ENCODE measurements at regions not wholly inside any gene's neighbourhood (a gene's known extent, or its start where the extent isn't known, plus 50 kb on each side); places are given as distances from the start of the nearest gene placed in this dataset.
"Not testable (repeated sequence)": the region's sequence is repeated elsewhere in the genome, so short reads cannot be mapped to it uniquely, and the experiment has no call there.

DNA sequence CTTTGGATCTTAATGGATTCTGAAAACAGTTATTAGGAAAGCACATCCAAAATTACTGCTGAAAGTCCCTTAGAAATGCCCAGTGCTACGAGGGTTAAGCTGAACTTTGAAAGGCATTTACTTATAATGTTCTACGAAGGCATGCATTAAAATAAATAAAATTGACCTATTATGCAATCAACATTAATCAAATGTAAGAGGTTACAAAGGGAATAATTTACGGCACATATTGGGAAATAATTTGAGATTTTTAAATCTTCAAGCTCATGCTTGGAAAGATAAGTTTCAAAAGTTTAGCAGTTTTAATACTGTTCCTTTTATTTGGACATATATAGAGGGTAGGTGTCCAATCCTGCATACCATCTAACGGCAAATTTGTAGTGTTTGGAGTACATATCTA is 1564.1 kb upstream of the DDX18 start:
- ATAC-seq (ENCODE audit: insufficient number of reproducible peaks, low FRiP score, low read depth) (no peak), DNase-seq (ENCODE audit: low spot score) (no peak)
- no peaks in the 10 kb centered on the region for H3K9me3 ChIP-seq
- H3K4me1 ChIP-seq (ENCODE audit: control insufficient read depth in 1 of 2, low read depth in 2 of 2): no peaks in the 10 kb centered on the region
- H3K4me3 ChIP-seq: no peak overlapping the region
- TF ChIP-seq, protein P1, sequence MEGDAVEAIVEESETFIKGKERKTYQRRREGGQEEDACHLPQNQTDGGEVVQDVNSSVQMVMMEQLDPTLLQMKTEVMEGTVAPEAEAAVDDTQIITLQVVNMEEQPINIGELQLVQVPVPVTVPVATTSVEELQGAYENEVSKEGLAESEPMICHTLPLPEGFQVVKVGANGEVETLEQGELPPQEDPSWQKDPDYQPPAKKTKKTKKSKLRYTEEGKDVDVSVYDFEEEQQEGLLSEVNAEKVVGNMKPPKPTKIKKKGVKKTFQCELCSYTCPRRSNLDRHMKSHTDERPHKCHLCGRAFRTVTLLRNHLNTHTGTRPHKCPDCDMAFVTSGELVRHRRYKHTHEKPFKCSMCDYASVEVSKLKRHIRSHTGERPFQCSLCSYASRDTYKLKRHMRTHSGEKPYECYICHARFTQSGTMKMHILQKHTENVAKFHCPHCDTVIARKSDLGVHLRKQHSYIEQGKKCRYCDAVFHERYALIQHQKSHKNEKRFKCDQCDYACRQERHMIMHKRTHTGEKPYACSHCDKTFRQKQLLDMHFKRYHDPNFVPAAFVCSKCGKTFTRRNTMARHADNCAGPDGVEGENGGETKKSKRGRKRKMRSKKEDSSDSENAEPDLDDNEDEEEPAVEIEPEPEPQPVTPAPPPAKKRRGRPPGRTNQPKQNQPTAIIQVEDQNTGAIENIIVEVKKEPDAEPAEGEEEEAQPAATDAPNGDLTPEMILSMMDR (IDR thresholded peaks at IDR 0.05): no peak
- no peaks in the 10 kb centered on the region for H3K27me3 ChIP-seq (replicated peaks; ENCODE audit: insufficient read depth)
- no peak overlapping the region for H3K27ac ChIP-seq
- no peaks in the 10 kb centered on the region for H3K36me3 ChIP-seq

DNA sequence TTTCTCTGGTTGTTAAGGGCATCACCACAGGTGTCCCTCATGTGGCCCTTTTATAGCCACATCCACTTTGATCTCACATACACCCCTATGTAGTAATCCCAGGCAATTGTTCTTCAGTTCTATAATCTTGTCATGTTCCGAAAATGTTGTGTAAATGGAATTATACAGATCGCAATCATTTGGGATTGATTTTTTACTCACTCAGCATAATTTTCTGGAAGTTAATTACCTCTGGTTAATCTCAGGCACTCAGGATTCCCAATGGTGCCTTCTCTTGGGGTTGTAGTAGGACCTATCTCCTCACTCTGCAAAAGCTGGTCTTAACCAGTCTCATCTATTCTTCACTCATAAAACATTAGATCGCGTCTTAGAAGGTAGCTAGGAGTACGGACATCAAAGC is 1549.6 kb upstream of the DDX18 start:
- ATAC-seq (ENCODE audit: insufficient number of reproducible peaks, low FRiP score, low read depth) (no peak), DNase-seq (ENCODE audit: low spot score) (no peak)
- Histone ChIP-seq H3K4me3 (no peak overlapping the region), H3K9me3 (peaks cover 4% of the 10 kb centered on the region), H3K27me3 (replicated peaks; ENCODE audit: insufficient read depth) (no peaks in the 10 kb centered on the region), H3K27ac (no peak overlapping the region), H3K36me3 (no peaks in the 10 kb centered on the region), H3K4me1 (ENCODE audit: control insufficient read depth in 1 of 2, low read depth in 2 of 2) (no peaks in the 10 kb centered on the region)
- TF ChIP-seq, protein P1 (IDR thresholded peaks at IDR 0.05): no peak

DNA sequence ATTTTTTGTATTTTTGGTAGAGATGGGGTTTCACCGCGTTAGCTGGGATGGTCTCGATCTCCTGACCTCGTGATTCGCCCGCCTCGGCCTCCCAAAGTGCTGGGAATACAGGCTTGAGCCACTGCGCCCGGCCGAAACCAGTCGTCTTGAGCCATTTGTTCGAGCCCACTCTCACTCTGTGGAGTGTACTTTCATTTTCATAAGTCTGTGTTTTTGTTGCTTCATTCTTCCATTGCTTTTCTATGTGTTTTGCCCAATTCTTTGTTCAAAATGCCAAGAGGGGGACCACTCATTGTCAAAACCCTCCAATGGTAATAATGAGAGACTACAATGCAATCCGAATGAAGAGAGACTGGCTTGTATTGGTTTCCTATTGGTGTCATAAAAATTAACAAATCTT is 1545.5 kb upstream of the DDX18 start:
- ATAC-seq (ENCODE audit: insufficient number of reproducible peaks, low FRiP score, low read depth) (no peak), DNase-seq (ENCODE audit: low spot score) (no peak)
- H3K27ac ChIP-seq: no peak overlapping the region
- H3K4me3 ChIP-seq: no peak overlapping the region
- TF ChIP-seq, protein P1 (IDR thresholded peaks at IDR 0.05): no peak
- no peaks in the 10 kb centered on the region for H3K4me1 ChIP-seq (ENCODE audit: control insufficient read depth in 1 of 2, low read depth in 2 of 2)
- H3K27me3 ChIP-seq (replicated peaks; ENCODE audit: insufficient read depth): no peaks in the 10 kb centered on the region
- no peaks in the 10 kb centered on the region for H3K9me3 ChIP-seq
- H3K36me3 ChIP-seq: no peaks in the 10 kb centered on the region

DNA sequence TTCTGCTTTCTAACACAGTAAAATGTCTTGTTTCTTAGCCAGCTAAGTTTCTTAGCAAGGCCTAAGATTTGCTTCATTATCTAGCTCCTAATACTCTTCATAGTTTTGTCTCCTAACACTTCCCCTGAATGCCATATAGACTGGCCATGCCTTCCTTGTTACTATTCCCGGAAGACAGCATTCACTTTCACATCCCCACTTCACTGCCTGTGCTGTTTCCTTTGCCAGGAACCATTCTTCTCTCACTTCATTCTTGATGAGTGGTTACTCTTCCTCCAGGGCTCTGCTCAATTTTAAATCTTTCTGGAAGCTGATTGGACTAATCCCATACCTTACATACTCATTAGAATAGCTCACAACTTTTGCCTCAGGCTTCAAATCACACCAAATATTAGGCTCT is 1510.2 kb upstream of the DDX18 start:
- Histone ChIP-seq H3K27ac (no peak overlapping the region), H3K9me3 (no peaks in the 10 kb centered on the region), H3K36me3 (no peaks in the 10 kb centered on the region), H3K27me3 (replicated peaks; ENCODE audit: insufficient read depth) (no peaks in the 10 kb centered on the region), H3K4me3 (no peak overlapping the region), H3K4me1 (ENCODE audit: control insufficient read depth in 1 of 2, low read depth in 2 of 2) (no peaks in the 10 kb centered on the region)
- DNase-seq (ENCODE audit: low spot score) (no peak), ATAC-seq (ENCODE audit: insufficient number of reproducible peaks, low FRiP score, low read depth) (no peak)
- TF ChIP-seq, protein P1 (IDR thresholded peaks at IDR 0.05): no peak

DNA sequence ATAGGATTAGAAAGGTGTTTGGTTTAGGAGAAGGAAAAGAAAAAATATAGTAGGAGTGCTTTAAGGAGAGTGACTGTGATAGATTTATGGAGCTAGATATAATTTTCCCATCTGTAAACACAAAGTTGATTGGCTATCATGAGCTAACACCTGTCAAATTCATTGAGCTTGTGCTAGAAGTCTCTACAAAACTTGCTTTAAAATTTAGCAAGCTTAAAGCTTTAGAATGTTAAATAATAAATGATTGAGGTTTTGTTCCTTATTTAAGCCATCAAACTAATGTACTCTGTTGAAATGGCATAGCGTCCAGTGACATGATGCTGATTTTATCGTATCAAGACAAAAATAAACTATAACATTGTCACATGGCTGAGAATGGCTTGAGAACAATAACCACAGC is 1497.4 kb upstream of the DDX18 start:
- H3K9me3 ChIP-seq: no peaks in the 10 kb centered on the region
- no peak overlapping the region for H3K4me3 ChIP-seq
- no peaks in the 10 kb centered on the region for H3K27me3 ChIP-seq (replicated peaks; ENCODE audit: insufficient read depth)
- no peak overlapping the region for H3K27ac ChIP-seq
- DNase-seq (ENCODE audit: low spot score) (no peak), ATAC-seq (ENCODE audit: insufficient number of reproducible peaks, low FRiP score, low read depth) (no peak)
- H3K4me1 ChIP-seq (ENCODE audit: control insufficient read depth in 1 of 2, low read depth in 2 of 2): no peaks in the 10 kb centered on the region
- H3K36me3 ChIP-seq: no peaks in the 10 kb centered on the region
- TF ChIP-seq, protein P1 (IDR thresholded peaks at IDR 0.05): no peak

DNA sequence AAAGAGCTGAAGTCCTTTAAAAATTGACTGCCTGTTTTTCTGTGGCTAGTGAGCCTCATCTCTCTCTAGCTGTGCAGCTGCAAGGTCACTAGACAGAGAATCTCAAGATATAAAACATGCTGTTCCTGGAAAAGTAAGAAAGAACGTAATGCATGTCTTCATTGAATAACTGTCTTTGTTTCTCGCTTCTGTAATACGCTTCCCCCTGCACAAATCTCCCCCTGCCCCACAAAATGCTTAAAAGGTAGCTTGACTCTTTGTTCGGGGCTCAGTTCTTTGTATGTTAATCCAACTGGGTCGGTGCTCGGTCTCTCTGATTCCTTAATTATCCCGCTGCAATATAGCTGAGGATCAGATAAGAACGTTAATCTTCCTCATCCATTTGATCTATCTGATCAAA is 1495.9 kb upstream of the DDX18 start:
- not testable (repeated sequence) for ATAC-seq (ENCODE audit: insufficient number of reproducible peaks, low FRiP score, low read depth); H3K36me3 ChIP-seq; DNase-seq (ENCODE audit: low spot score); H3K4me3 ChIP-seq; H3K9me3 ChIP-seq; H3K4me1 ChIP-seq (ENCODE audit: control insufficient read depth in 1 of 2, low read depth in 2 of 2); H3K27me3 ChIP-seq (replicated peaks; ENCODE audit: insufficient read depth); H3K27ac ChIP-seq

Measured in thoracic aorta (tissue), 2 donors.